Pancreas (tissue), 10 donors: ENCODE measurements at regions not wholly inside any gene's neighbourhood (a gene's known extent, or its start where the extent isn't known, plus 50 kb on each side); places are given as distances from the start of the nearest gene placed in this dataset.
"Not testable (repeated sequence)": the region's sequence is repeated elsewhere in the genome, so short reads cannot be mapped to it uniquely, and the experiment has no call there.

ENCODE experiments used
- ATAC-seq, 4 donors: fragments of 200-7000 bp; cut with Tn5 transposase; one replicate each; pipeline versions ENCODE4 v1.8.0 to v1.9.1; 2020; ENCODE audit warnings: mild to moderate bottlenecking in 4 of 4, moderate library complexity in 4 of 4
- DNase-seq, 6 donors: peaks; one replicate each; pipeline ENCODE4 v3.0.0-alpha.2; 2020
- FAIRE-seq: peaks from 2 replicates; lab custom pipeline; 2012; peaks lifted over from hg19 to GRCh38; lab: Jason Lieb, UNC
- H3K27ac ChIP-seq, 4 donors: fragments of 200-600 bp; sonication (generic); 1 replicate in 3 of 4; 2 replicates in 1 of 4; pipeline versions ENCODE4 v1.5.0 to v1.8.0; 2020
- H3K27me3 ChIP-seq, 4 donors: fragments of 200-600 bp; one replicate each; pipeline ENCODE4 v1.8.0; 2021
- H3K36me3 ChIP-seq, 3 donors: fragments of 200-600 bp; sonication (generic) in 1 of 3; one replicate each; pipeline versions ENCODE4 v1.5.0 to v1.8.0; 2020 to 2021
- H3K4me1 ChIP-seq, 3 donors: fragments of 200-600 bp; one replicate each; pipeline ENCODE4 v1.8.0; 2021
- H3K4me3 ChIP-seq, 4 donors: fragments of 200-600 bp; sonication (generic) in 2 of 4; one replicate each; pipeline versions ENCODE4 v1.5.0 to v1.8.0; 2020 to 2021
- H3K9me3 ChIP-seq, 4 donors: fragments of 200-600 bp; one replicate each; pipeline ENCODE4 v1.8.0; 2021
- CTCF ChIP-seq, 4 donors: fragments of 200-600 bp; sonication (generic) in 3 of 4; IDR thresholded peaks; one replicate each; pipeline versions ENCODE4 v1.5.0 to v1.8.0; 2021; ENCODE audit warnings: antibody characterized with exemption in 4 of 4
- WGBS, 2 donors: extraction: QIAGEN DNeasy Blood & Tissue Kit; methylation state at CpG; one replicate each; pipeline ENCODE4 v1.1.7; 2013; 5-methylcytosine and 5-hydroxymethylcytosine counted together
- intact Hi-C, 3 donors: fragments of 100-400 bp; cut with DNase I; formaldehyde crosslinking; loops; one replicate each; pipeline versions ENCODE4 v1.11.1 to v1.14.2; 2022
- donor health status: healthy with polysubstance abuse.
- donor health status: DM: no; HTN: no; CAD: no; lungs with moderate emphysema.
- donor health status: DM: no; HTN: no; CAD: no.
- donor health status: control.
- donor health status: control.
- donor health status: Bipolar disorder and iron deficiency.
- donor health status: DM: yes; HTN: yes; CAD: no.
- donor health status: DM: no; HTN: no; CAD: no.
- donor health status: DM: no; HTN: no; CAD: no.
- donor health status: DM: yes; HTN: yes; CAD: no.

- DNase-seq, result no peak
- ATAC-seq, result no peak
- intact Hi-C loops, result no loop called here
- H3K9me3 ChIP-seq, result peaks cover 0 to 5% (median 0%) of the 10 kb centered on the region in 4 donors
- no peak overlapping the region for H3K27ac ChIP-seq
- no peaks in the 10 kb centered on the region for H3K4me1 ChIP-seq
- WGBS, 2 donors, result 52 to 63% methylated on average over 6 of the region's 6 CpGs
- no peak overlapping the region for H3K4me3 ChIP-seq
- no peaks in the 10 kb centered on the region for H3K27me3 ChIP-seq
- no peaks in the 10 kb centered on the region for H3K36me3 ChIP-seq
- no peak for FAIRE-seq
- TF ChIP-seq CTCF (IDR thresholded peaks at IDR 0.05), result no peak
Measured at GRCh38 chr1:108345776-108346531, 102.1 kb upstream of the NBPF4 start.

DNA sequence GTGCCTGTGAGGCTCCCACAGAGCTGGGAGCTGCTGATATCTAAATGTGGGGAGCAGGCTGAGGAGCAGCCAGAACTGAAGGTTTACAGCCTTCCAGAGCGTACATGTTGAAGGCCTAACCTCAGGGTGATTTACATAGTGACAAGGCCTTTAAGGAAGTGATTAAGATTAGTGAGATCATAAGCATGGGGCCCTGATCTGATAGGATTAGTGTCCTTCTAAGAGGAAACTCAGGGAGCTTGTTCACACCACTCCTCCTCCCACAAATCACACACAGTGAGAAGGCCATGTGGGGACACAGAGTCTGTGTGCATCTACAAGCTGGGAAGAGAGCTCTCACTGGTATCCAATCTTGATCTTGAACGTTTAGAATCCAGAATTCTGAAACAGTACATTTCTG, 92.3 kb upstream of the NBPF6 start:
- WGBS, 2 donors, result 51 to 57% methylated on average over 2 of the region's 2 CpGs
- intact Hi-C loops, result no loop called here

DNA sequence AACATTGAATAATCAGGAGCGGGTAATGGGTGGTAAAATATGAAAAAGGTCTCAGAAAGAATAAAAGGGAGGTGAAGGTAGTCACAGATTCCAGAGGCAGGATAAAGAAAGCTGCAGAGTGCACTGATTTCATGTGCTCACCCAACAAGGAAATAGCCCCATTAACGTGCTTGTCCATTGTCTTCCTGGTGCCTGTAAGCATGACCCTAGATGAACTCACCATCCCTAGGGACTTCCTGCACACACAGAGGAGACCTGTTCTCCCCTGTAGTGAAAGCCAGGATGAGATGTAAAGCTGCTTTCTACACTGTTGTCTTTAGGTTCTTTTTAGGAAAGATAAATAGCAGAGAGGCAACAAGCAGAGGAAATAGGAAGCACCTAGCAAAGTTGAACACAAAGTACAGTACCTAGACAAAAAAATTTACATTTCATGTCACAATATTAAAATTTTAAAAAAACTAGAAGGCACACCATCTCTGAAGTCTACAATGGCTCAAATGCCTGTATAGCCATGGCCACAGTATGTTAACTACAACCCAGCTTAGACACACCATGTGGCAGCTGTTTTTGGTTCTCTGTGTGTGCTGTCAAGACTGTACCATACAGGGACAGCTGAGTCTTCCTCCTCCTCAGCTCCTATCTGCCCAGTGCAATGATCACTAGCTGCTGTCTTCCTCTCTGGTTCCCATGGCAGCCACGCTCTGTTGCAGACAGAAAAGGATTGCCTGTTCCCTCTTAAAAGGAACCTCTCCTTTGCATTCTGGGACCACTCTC, 69.9 kb upstream of the NBPF6 start:
- intact Hi-C loops, H3K4me3 ChIP-seq, DNase-seq, H3K9me3 ChIP-seq, FAIRE-seq, H3K27me3 ChIP-seq, H3K27ac ChIP-seq, H3K4me1 ChIP-seq, H3K36me3 ChIP-seq: not testable (repeated sequence)
- no CpG with 5 or more reads among the region's 3 CpGs for WGBS, 2 donors
- peak in 3 of 4 donors; percentile 35 to 49 (median 41) for ATAC-seq

More for the DNA sequence above, 92.3 kb upstream of the NBPF6 start:
- H3K4me3 ChIP-seq, result no peak overlapping the region
- ATAC-seq, result no peak
- no peak for FAIRE-seq
- no peak for DNase-seq
- H3K4me1 ChIP-seq, result no peaks in the 10 kb centered on the region
- no peaks in the 10 kb centered on the region for H3K9me3 ChIP-seq
- H3K36me3 ChIP-seq, result no peaks in the 10 kb centered on the region
- H3K27ac ChIP-seq, result no peak overlapping the region
- no peak for TF ChIP-seq CTCF (IDR thresholded peaks at IDR 0.05)
- H3K27me3 ChIP-seq, result no peaks in the 10 kb centered on the region
